ENCODE measurements at regions not wholly inside any gene's neighbourhood (a gene's known extent, or its start where the extent isn't known, plus 50 kb on each side); places are given as distances from the start of the nearest gene placed in this dataset.

- no peak for TF ChIP-seq CTCF (IDR thresholded peaks at IDR 0.05; ENCODE audit: borderline replicate concordance, control extremely low read depth, extremely low read depth, insufficient read depth, missing control alignments)
- in situ Hi-C loops (cut with MboI; ENCODE audit: low sequenced_read_pairs, unreplicated experiment), result no loop called here
- no peak for DNase-seq (ENCODE audit: low spot score)
These were observed 1455.9 kb downstream of the ADGRL3 start for GRCh38 chr4:62656006-62656405.

GRCh38 chr4:62644372-62644771 is 1444.2 kb downstream of the ADGRL3 start:
- DNase-seq (ENCODE audit: low spot score), result no peak
- TF ChIP-seq CTCF (IDR thresholded peaks at IDR 0.05; ENCODE audit: borderline replicate concordance, control extremely low read depth, extremely low read depth, insufficient read depth, missing control alignments), result no peak
- in situ Hi-C loops (cut with MboI; ENCODE audit: low sequenced_read_pairs, unreplicated experiment), result no loop called here

- no peak for TF ChIP-seq CTCF (IDR thresholded peaks at IDR 0.05; ENCODE audit: borderline replicate concordance, control extremely low read depth, extremely low read depth, insufficient read depth, missing control alignments)
- in situ Hi-C loops (cut with MboI; ENCODE audit: low sequenced_read_pairs, unreplicated experiment), result no loop called here
- DNase-seq (ENCODE audit: low spot score), result no peak
These were observed 1440.2 kb downstream of the ADGRL3 start for GRCh38 chr4:62640296-62640695.

DNA sequence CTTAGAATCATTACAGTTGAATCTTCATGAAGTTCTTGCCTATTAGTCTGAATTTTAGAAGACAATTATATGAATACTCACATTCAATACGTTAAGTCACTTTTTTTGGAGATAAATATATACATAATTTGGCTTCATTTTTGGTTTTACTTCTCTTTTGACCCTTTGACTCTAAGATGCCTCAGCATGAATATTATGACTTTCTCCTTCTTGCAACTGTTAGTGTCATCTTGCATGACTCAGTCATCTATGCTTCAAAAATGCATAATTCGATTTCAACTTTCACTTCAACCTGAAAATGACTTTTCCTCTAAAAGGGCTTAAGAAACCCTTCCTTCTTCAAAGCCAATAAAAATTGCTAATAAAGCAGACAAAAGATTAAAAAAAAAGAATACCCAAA is 1427.5 kb downstream of the ADGRL3 start:
- DNase-seq (ENCODE audit: low spot score), result no peak
- TF ChIP-seq CTCF (IDR thresholded peaks at IDR 0.05; ENCODE audit: borderline replicate concordance, control extremely low read depth, extremely low read depth, insufficient read depth, missing control alignments), result no peak
- in situ Hi-C loops (cut with MboI; ENCODE audit: low sequenced_read_pairs, unreplicated experiment), result no loop called here

DNA sequence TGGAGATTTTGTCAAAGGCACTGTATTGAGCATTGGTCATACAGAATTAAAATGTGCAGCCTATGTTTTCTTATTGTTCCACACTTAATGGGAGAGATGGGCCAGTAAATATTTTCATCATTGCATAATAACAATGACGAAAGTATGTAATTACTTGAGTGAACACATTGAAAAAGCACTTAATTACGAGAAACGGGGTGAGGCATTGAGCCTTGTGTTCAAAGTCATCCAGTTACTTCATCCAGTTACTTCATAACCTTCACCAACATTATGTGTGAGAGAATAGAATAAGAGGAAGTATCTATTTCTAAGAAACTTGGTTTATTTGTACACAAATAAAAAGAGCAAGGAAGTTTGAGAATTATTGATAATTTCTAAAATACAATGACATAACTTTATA is 1427.0 kb downstream of the ADGRL3 start:
- in situ Hi-C loops (cut with MboI; ENCODE audit: low sequenced_read_pairs, unreplicated experiment), result no loop called here
- no peak for DNase-seq (ENCODE audit: low spot score)
- TF ChIP-seq CTCF (IDR thresholded peaks at IDR 0.05; ENCODE audit: borderline replicate concordance, control extremely low read depth, extremely low read depth, insufficient read depth, missing control alignments), result no peak

DNA sequence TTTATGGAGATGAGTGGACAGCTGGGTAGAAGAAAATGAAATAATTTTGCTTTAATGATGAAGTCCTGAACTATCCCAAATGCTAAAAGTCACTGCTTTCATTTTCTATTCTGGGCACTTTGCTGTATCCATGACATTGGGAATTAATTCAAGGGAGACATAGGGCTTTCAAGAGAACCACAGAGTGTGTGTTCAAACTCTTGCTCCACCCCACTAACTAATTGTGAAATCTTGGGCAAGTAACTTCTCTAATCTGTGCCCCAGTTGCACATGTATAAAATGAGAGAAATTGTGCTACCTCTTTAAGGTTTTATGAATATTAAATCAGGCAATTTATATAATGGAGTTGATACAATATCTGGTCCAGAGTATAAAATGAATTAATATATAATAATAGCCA is 1422.0 kb downstream of the ADGRL3 start:
- no peak for DNase-seq (ENCODE audit: low spot score)
- in situ Hi-C loops (cut with MboI; ENCODE audit: low sequenced_read_pairs, unreplicated experiment), result no loop called here
- TF ChIP-seq CTCF (IDR thresholded peaks at IDR 0.05; ENCODE audit: borderline replicate concordance, control extremely low read depth, extremely low read depth, insufficient read depth, missing control alignments), result no peak

GRCh38 chr4:62619971-62620370 is 1419.8 kb downstream of the ADGRL3 start:
- no peak for TF ChIP-seq CTCF (IDR thresholded peaks at IDR 0.05; ENCODE audit: borderline replicate concordance, control extremely low read depth, extremely low read depth, insufficient read depth, missing control alignments)
- in situ Hi-C loops (cut with MboI; ENCODE audit: low sequenced_read_pairs, unreplicated experiment), result no loop called here
- DNase-seq (ENCODE audit: low spot score), result no peak
